GM21381 (cell line): ENCODE measurements at regions not wholly inside any gene's neighbourhood (a gene's known extent, or its start where the extent isn't known, plus 50 kb on each side); places are given as distances from the start of the nearest gene placed in this dataset.

Experiments
- ATAC-seq: cut with Tn5 transposase; IDR thresholded peaks from one replicate; pipeline ENCODE4 v1.9.1; 2021; ENCODE audit warnings: mild to moderate bottlenecking, moderate library complexity; ENCODE audit not compliant: unreplicated experiment

GRCh38 chr22:22392131-22392530, 116.4 kb downstream of the ZNF280B start:
- no peak for ATAC-seq

GRCh38 chr22:22394591-22394990, 114.0 kb downstream of the ZNF280B start:
- ATAC-seq, result no peak

GRCh38 chr22:22395245-22395644, 113.3 kb downstream of the ZNF280B start:
- no peak for ATAC-seq

- ATAC-seq, result no peak
These were observed 111.7 kb downstream of the ZNF280B start for GRCh38 chr22:22396741-22397291.

GRCh38 chr22:22397292-22397870, 111.2 kb downstream of the ZNF280B start:
- ATAC-seq, result no peak

- no peak for ATAC-seq
These were observed 110.5 kb downstream of the ZNF280B start for GRCh38 chr22:22397875-22398524.

- no peak for ATAC-seq
These were observed 109.8 kb downstream of the ZNF280B start for GRCh38 chr22:22398530-22399327.

GRCh38 chr22:22400099-22400498, 108.4 kb downstream of the ZNF280B start:
- ATAC-seq, result no peak

GRCh38 chr22:22400964-22401363, 107.6 kb downstream of the ZNF280B start:
- ATAC-seq, result no peak

- ATAC-seq, result no peak
These were observed 107.2 kb downstream of the ZNF280B start for GRCh38 chr22:22401381-22401780.

GRCh38 chr22:22403306-22403705, 105.2 kb downstream of the ZNF280B start:
- ATAC-seq, result no peak

- ATAC-seq, result no peak
These were observed 104.8 kb downstream of the ZNF280B start for GRCh38 chr22:22403771-22404170.

- no peak for ATAC-seq
These were observed 103.8 kb downstream of the ZNF280B start for GRCh38 chr22:22404598-22405284.

- no peak for ATAC-seq
These were observed 102.0 kb downstream of the ZNF280B start for GRCh38 chr22:22406445-22407027.

- ATAC-seq, result no peak
These were observed 101.5 kb downstream of the ZNF280B start for GRCh38 chr22:22407061-22407460.

GRCh38 chr22:22408269-22408668, 100.3 kb downstream of the ZNF280B start:
- ATAC-seq, result no peak

- ATAC-seq, result no peak
These were observed 99.5 kb downstream of the ZNF280B start for GRCh38 chr22:22408731-22409696.

GRCh38 chr22:22410121-22410520, 98.4 kb downstream of the ZNF280B start:
- no peak for ATAC-seq

- ATAC-seq, result no peak
These were observed 97.9 kb downstream of the ZNF280B start for GRCh38 chr22:22410677-22411076.

- ATAC-seq, result no peak
These were observed 94.3 kb downstream of the ZNF280B start for GRCh38 chr22:22414266-22414665.
